HG03575 (cell line): ENCODE measurements at regions not wholly inside any gene's neighbourhood (a gene's known extent, or its start where the extent isn't known, plus 50 kb on each side); places are given as distances from the start of the nearest gene placed in this dataset.
"Not testable (repeated sequence)": the region's sequence is repeated elsewhere in the genome, so short reads cannot be mapped to it uniquely, and the experiment has no call there.

Source experiments
- ATAC-seq: cut with Tn5 transposase; IDR thresholded peaks from one replicate; pipeline ENCODE4 v1.9.1; 2021; ENCODE audit not compliant: unreplicated experiment, insufficient number of reproducible peaks, low FRiP score; ENCODE audit errors: extremely low read depth

GRCh38 chr4:14339715-14340114 is 662.6 kb upstream of the CPEB2 start:
- no peak for ATAC-seq

DNA sequence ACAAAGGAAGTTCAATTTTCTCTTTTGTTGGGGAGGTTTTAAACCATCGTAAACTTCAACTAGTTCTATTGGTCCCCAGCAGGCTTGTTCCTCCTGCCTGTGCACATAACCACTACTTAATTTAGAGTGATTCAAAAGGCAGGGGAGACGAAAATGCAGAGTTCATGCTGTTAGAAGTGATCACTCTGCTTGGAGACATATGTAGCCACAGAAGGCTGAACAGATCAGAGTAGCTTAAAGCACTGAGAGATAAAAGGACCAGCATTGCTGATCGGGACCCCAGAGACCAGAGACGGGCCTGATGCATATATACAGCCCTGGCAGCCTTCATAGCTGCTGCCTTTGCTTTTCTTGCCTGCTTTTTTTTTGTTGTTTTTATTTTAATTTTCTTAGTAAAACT is 662.0 kb upstream of the CPEB2 start:
- no peak for ATAC-seq

GRCh38 chr4:14343961-14344360 is 658.3 kb upstream of the CPEB2 start:
- ATAC-seq = no peak

DNA sequence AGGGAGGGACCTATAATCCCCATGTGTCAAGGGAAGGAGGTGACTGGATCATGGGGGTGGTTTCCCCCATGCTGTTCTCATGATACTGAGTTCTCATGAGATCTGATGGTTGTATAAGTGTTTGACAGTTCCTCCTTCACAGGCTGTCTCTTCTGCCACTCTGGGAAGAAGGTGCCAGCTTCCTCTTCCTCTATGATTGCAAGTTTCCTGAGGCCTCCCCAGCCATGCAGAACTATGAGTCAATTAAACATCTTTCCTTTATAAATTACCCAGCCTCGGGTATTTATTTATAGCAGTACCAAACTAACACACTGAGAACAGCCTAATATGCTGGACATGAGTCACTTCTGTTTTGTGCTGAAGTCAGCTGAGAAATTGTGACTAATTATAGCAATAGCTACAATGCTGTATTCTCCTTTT is 656.9 kb upstream of the CPEB2 start:
- ATAC-seq = no peak

GRCh38 chr4:14347526-14347925 is 654.8 kb upstream of the CPEB2 start:
- ATAC-seq = no peak

DNA sequence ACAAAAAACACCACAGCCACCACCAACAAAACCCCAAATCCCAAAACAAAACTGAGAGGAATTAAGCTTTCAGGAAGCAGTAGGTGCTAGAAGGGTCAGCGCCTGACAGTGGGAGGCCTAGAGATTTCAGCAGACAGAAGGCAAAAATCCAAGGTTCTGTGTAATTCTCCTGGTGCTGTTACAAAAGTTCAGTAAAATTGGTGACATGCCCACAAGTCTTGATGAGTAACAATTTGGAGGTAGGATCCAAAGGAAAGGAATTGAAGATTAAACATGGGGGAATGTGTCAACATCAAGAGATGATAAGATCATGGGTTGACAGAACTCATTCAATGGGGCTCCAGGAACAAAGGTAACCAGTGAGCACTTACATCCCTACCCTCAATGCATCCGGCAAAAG is 653.8 kb upstream of the CPEB2 start:
- no peak for ATAC-seq

- not testable (repeated sequence) for ATAC-seq
Observed at GRCh38 chr4:14358544-14359160, 643.6 kb upstream of the CPEB2 start.

DNA sequence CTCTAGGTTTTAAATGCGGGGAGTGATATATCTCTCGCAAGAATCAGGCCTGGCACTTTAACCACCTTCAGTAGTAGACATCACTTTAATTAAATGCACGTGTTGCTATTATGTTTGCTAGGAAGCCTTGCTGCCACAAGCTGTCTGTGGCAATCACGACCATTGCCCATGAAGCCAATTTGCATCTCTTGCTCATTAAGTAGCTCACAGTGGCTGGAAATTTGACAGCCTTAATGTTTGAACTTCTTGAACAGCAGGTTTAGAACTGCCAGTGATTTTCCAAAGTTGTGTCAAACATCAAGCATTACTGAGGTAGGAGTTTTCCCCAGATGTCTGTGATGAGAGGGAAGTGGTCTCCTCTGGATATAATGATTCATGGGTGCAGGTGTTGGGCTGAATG is 642.3 kb upstream of the CPEB2 start:
- ATAC-seq = no peak

DNA sequence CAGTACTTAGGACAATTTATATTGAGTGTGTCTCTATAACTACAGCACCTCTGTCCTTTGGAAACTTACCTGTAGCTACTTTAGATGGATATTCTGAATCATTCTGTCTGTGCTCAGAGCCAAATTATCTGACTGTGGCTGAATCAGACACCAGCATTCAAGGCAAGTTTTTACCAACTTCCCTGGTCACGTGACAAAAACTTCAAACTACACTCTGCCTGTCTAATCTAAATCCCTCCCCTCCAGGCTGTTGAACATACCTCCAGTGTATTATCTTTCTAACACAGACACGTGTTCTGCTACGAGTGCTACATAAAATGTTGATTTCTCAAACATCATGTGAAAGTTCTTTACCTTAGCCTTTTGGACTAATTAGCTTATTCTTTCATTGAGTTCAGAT is 641.2 kb upstream of the CPEB2 start:
- ATAC-seq = no peak

DNA sequence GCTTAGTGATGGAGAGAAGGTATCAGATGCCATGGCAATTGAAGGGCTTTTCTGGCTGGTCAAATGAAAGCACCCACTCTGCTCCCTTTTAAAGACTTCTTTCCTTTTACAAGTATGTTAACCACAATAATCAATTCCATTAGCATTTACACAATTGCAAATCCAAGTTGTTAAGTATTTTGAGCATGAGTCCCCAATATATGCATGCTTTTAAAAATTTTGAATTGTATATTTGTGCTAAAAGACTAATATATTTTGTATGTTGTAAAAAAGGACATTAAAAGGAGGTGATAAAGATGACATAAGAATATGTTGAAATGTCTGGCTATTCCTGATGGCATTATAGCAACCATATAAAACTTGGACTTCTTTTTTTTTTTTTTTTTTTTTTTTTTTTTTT is 639.9 kb upstream of the CPEB2 start:
- no peak for ATAC-seq

DNA sequence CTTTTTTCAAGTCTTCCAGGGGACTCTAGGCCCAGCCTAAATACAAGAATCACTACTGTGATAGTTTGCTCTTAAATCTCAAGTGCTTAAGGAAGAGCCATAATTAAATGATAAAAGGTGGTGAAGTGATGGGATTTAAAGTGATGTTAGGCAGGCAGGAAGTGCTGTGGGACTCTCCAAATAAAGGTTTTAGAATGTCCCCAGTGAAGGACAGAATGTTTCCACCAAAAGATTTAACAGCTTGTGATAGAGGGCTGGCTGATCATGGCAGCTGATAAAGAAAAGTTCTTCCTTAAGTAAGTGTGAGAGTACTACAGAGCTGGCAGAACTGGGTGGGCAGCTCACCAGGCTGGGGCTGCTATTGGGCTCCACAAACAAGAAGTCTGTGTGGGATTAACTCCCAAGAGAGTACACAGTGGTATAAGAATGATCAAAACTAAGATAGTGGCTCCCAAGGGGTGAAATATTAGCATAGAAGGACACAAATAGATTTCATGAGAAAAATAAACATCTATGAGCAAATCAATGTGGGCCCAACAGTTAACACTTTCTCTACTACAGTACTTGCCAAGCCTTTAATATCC is 637.2 kb upstream of the CPEB2 start:
- ATAC-seq = no peak

- ATAC-seq = no peak
Observed at GRCh38 chr4:14368391-14368790, 633.9 kb upstream of the CPEB2 start.

GRCh38 chr4:14371131-14371530 is 631.1 kb upstream of the CPEB2 start:
- no peak for ATAC-seq

- no peak for ATAC-seq
Observed at GRCh38 chr4:14375816-14376215, 626.5 kb upstream of the CPEB2 start.

DNA sequence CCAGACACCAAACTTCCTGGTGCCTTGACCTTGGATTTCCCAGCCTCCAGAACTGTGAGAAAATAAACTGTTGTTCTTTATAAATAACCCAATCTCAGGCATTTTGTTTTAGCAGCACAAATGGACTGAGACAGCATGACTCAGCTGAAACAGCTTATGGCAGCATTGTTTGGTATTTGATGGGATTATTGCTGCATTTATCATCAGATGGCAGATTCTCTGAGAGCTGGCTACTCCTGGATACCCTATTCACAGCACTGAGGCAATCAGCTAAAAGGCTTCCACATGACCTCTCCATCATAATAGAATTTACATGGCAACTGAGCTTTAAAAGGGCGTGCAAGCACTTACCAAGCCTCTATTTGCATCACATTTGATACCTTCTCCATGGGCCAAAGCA is 623.1 kb upstream of the CPEB2 start:
- ATAC-seq = no peak

- ATAC-seq = no peak
Observed at GRCh38 chr4:14383652-14384051, 618.6 kb upstream of the CPEB2 start.

DNA sequence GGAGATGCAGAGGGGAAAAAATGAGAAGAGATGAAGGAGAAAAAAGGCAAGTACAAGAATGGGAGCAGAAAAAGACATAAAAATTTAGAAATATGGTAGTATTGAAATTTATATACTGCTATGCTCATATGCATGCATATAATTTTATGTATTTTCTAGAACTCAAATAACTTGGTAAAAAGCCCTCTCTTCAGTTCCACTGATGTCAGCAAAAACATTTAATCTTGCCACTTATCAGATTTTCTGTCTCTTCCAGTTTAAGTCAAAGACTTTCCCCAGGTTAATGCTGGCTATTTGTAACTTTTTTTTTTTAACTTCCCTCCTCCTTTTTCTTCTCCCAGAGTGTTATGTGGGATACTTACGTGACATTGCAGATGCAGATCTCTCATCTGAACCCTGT is 617.5 kb upstream of the CPEB2 start:
- ATAC-seq = no peak

DNA sequence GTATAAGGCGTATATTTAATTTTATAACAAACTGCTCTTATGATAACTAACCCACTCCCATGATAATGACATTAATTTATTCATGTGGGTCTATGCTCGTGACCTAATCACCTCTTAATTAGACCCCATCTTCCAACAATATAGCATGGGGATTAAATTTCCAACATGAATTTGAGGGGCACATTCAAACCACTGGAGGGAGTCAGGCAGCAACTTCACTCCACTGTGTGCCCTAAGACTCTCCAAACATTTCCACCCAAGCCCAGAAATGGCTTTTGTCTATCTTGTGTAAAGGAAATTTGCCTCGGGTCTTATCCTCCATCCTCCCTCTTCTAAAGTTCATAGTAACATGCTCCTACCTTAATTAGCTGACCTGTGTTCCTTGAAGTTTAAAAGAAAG is 616.1 kb upstream of the CPEB2 start:
- no peak for ATAC-seq

- ATAC-seq = no peak
Observed at GRCh38 chr4:14387647-14388046, 614.6 kb upstream of the CPEB2 start.

GRCh38 chr4:14392378-14392777 is 609.9 kb upstream of the CPEB2 start:
- ATAC-seq = no peak

- ATAC-seq = no peak
Observed at GRCh38 chr4:14396183-14396582, 606.1 kb upstream of the CPEB2 start.
